Left kidney (tissue), 1 donor: ENCODE measurements at regions not wholly inside any gene's neighbourhood (a gene's known extent, or its start where the extent isn't known, plus 50 kb on each side); places are given as distances from the start of the nearest gene placed in this dataset.

Source experiments
- DNase-seq: peaks from one replicate; pipeline ENCODE4 v3.0.0-alpha.2; 2013

GRCh38 chr10:127797339-127797738 lies 60.4 kb downstream of the FOXI2 start:
- no peak for DNase-seq

DNA sequence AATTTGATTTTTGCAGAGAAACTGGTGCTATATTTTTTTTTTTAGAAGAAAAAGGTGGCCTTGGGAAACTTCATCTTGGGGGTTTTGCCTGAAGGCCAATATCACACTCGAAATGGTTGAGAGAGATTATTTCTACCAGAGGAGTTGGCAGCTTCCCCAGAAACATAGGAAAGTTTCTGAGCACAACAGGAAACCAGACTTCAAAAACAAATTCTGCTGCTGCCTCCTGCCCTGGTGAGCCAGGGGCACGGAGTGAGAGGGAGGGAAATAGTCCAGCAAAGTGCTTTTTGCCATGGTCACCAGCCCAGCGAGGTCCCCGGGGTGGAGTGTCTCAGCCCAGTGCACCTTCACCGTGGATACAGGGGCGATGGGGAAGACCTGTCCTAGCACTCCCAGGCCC lies 61.1 kb downstream of the FOXI2 start:
- no peak for DNase-seq

DNA sequence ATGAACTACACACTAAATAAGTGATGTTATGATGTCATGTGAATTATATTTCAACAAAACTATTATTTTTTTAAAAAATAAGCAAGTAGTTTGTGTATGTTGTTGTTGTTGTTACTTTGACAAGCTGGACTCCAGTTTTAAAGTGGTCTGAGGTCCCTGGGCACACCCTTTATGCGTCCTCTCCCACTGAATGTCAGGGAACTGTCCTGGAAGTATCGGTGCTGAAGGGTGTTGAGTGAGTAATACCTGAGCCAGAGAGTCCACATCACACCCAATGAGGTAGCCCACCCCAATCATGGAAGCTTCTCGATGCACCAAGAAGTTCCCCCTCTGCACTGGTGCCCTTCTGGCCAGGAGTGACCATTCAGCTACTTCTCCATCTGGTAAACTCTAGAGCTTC lies 64.3 kb downstream of the FOXI2 start:
- no peak for DNase-seq

GRCh38 chr10:127802531-127803095 lies 65.6 kb downstream of the FOXI2 start:
- no peak for DNase-seq

DNA sequence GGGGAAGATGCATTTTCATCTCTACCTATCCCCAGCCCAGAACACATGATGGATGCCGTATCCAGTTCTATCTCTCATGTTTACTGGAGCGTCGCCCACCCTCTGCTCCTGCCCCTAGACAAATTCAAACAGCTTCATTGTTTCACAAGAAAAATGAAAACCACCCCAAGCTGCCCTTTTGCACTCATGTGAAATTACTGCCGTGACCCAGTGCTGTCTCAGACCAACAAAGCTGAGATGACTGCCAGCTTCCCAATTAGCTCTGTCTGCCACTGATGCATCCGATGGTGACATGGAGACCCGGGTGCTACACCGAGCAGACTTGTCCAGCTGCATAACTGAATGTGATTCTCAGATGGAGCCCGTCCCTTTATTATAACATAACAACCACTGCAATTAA lies 67.7 kb downstream of the FOXI2 start:
- no peak for DNase-seq

- DNase-seq: no peak
Observed at GRCh38 chr10:127805950-127806349, 69.0 kb downstream of the FOXI2 start.

DNA sequence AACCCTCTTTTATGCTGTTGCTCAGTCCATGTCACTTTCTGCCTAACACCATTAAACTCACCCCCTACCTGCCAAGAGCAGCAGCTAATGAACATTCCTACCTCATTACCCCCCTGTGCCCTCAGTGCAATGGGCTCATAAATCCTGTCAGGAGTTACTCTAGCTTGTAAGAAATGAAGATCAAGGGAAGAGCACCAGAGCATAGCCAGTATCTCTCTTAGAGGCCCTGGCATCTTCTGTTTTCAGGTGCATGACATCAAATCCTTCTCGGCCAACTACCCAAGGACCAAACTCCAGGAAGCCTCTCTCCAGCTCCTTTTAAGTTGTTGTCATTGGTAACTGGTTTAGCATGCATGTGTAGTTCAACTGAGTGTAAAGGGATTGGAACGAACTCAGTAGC lies 75.1 kb downstream of the FOXI2 start:
- DNase-seq: peak; percentile 32

DNA sequence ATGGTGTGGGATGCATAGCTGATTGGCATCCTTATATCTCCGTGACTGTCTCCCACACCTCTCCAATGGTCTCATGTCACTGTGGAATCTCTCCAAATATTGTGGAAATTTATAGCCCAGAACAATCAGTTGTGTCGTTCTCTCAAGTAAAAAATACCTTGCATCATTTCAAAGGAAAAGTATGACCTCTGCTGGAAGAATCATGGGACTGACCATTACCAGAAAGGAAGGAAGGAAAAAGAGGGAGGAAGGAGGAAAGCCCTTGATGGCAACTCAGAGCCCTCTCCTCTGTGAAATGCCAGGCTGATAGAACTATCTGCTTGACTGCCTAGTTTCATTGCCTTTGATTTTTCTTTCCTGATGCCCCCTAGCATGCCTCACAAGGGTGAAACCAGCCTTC lies 76.3 kb downstream of the FOXI2 start:
- peak; percentile 31 for DNase-seq

- DNase-seq: no peak
Observed at GRCh38 chr10:127815147-127815546, 77.6 kb downstream of the CLRN3 start.

- no peak for DNase-seq
Observed at GRCh38 chr10:127824826-127825225, 67.9 kb downstream of the CLRN3 start.

DNA sequence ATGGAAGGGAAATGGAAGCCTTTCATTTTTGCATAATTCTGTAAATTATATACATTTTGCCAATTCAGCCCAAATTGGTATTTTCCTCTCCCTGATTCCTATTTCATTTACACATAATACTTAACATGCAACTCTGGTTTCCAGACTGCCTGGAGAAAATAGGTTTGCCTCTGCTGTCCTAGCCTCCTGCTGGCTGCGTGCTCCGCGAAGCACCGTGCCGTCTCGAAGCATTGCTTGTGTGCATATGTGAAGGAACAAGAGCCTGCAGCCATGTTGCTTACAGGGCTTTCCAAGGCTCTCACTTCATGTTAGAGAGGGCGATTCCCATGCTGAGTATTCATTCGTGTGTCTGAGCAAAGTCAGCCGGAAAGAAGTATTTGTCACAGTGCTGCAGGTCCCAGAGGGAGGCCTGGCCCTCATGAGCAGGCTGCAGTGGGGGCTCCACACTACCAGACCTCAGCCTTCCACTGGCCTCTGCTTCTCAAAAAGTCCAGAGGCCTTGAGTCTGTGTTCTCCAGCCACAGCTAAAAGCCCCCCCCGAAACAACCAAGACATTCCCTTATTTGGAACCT lies 66.5 kb downstream of the CLRN3 start:
- DNase-seq: no peak

DNA sequence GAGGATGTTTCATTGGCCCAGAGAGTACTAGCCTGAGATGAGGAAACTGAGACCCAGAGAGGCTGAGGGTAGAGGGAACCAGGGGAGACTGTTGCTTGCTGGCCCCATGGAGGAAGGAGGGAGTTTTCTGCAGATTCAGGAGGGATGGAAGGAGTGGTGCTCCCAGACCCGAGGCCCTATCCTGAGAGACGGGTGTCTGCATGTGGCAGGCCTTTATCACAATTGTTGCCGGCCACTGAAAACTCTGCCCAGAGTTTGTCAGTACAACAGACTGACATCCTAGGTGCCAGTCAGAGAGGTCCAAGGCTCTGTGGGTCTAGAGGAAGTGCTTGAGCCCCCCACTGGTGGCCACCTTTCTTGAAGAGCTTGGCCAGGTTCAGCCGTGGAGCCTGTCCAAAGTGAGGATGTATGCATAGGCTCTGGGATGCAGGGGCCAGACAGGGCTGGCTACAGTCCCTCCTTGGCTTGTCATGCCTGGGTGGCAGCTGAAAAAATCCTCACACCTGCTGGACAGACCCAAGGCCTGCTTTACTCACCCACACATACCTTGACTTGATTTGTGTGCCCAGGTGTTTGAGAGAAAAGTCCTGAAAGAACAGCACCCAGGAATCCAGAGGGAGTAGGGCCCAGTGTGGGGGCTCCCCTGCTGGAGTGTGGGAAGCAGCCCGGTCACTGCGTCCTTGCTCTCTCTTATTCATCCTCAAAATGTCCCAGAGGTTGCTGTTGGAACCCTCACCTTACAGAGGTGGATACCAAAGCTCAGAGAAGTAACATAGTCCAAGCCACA lies 65.2 kb downstream of the CLRN3 start:
- no peak for DNase-seq
